K562 (cell line): ENCODE measurements at regions not wholly inside any gene's neighbourhood (a gene's known extent, or its start where the extent isn't known, plus 50 kb on each side); places are given as distances from the start of the nearest gene placed in this dataset.

Experiments
- FUS ChIP-seq: fragments of 200-400 bp; formaldehyde crosslinking; optimal IDR thresholded peaks from 2 replicates; pipeline ENCODE3; 2017; ENCODE audit warnings: low read depth, low read length
- LARP7 ChIP-seq: fragments of 450-650 bp; IDR thresholded peaks from 2 replicates; pipeline ENCODE4 v1.6.1; 2016
- LCOR ChIP-seq: sonication (generic); formaldehyde crosslinking; IDR thresholded peaks from 2 replicates; pipeline ENCODE4 v1.8.0; 2022; ENCODE audit warnings: mild to moderate bottlenecking, missing genetic modification reagents
- MNT ChIP-seq, 2 experiments: fragments of 450-650 bp; conservative IDR thresholded peaks; 2 replicates each; pipeline ENCODE4 v1.6.1; 2017; ENCODE audit warnings: mild to moderate bottlenecking in 2 of 2, moderate library complexity in 2 of 2
- SREBF2 ChIP-seq: sonication (generic); formaldehyde crosslinking; IDR thresholded peaks from 2 replicates; pipeline ENCODE4 v1.4.0; 2020; ENCODE audit warnings: mild to moderate bottlenecking, missing genetic modification reagents
- TF ChIP-seq, protein P1 (sequence below), 2 experiments: fragments of 450-650 bp in 1 of 2; IDR thresholded peaks; 2 replicates each; pipeline ENCODE4 v1.6.1; 2011 to 2017; ENCODE audit warnings: low read depth in 2 of 2, antibody characterized with exemption in 1 of 2, borderline replicate concordance in 1 of 2, low read length in 1 of 2, mild to moderate bottlenecking in 1 of 2, mixed read lengths in 1 of 2; ENCODE audit not compliant: control insufficient read depth in 1 of 2
- TF ChIP-seq, protein P2 (sequence below): fragments of 250-450 bp; sonication (Bioruptor Pico); IDR thresholded peaks from 2 replicates; pipeline ENCODE4 v1.8.0; 2021; ENCODE audit warnings: moderate library complexity, mild to moderate bottlenecking, inconsistent platforms

DNA sequence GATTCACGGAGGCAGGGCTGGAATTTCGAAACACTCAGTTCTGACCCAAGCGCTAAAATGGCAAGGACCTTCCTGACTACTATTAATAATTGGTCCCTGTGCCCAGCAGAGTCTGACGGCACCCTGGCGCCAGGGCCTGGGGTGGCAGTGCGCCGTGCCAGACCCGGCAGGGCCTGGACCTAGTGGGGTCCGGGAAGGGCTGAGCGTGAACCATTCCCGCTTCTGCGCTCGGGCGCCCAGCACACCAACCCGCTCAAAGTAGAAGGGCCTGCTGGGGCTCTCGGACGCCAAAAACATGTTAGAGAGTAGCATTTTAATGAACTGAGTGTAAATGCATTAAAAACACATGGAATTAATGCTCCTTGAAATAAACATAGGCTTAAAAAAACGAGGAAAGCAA lies 346.7 kb upstream of the SFRP2 start (continued):
- TF ChIP-seq, protein P1, sequence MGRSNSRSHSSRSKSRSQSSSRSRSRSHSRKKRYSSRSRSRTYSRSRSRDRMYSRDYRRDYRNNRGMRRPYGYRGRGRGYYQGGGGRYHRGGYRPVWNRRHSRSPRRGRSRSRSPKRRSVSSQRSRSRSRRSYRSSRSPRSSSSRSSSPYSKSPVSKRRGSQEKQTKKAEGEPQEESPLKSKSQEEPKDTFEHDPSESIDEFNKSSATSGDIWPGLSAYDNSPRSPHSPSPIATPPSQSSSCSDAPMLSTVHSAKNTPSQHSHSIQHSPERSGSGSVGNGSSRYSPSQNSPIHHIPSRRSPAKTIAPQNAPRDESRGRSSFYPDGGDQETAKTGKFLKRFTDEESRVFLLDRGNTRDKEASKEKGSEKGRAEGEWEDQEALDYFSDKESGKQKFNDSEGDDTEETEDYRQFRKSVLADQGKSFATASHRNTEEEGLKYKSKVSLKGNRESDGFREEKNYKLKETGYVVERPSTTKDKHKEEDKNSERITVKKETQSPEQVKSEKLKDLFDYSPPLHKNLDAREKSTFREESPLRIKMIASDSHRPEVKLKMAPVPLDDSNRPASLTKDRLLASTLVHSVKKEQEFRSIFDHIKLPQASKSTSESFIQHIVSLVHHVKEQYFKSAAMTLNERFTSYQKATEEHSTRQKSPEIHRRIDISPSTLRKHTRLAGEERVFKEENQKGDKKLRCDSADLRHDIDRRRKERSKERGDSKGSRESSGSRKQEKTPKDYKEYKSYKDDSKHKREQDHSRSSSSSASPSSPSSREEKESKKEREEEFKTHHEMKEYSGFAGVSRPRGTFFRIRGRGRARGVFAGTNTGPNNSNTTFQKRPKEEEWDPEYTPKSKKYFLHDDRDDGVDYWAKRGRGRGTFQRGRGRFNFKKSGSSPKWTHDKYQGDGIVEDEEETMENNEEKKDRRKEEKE (IDR thresholded peaks at IDR 0.05; ENCODE audit: borderline replicate concordance in 1 of 2, control insufficient read depth in 1 of 2, low read depth in 2 of 2, low read length in 1 of 2): no peak
- TF ChIP-seq MNT (conservative IDR thresholded peaks at IDR 0.05): no peak
- TF ChIP-seq LARP7: no peak
- no peak for TF ChIP-seq SREBF2 (CRISPR knock-in tag)
- no peak for TF ChIP-seq FUS
- TF ChIP-seq LCOR: no peak
- TF ChIP-seq, protein P2, sequence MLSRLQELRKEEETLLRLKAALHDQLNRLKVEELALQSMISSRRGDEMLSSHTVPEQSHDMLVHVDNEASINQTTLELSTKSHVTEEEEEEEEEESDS (CRISPR knock-in tag): no peak
